GM21737 (cell line): ENCODE measurements at regions not wholly inside any gene's neighbourhood (a gene's known extent, or its start where the extent isn't known, plus 50 kb on each side); places are given as distances from the start of the nearest gene placed in this dataset.
A peak's percentile ranks its signal among the peaks of the same experiment; 100 is the strongest.
"Not testable (repeated sequence)": the region's sequence is repeated elsewhere in the genome, so short reads cannot be mapped to it uniquely, and the experiment has no call there.

ENCODE experiments used
- ATAC-seq: cut with Tn5 transposase; IDR thresholded peaks from one replicate; pipeline ENCODE4 v1.9.1; 2021; ENCODE audit warnings: mild to moderate bottlenecking, moderate library complexity; ENCODE audit not compliant: unreplicated experiment

- ATAC-seq, result no peak
Observed at GRCh38 chr2:37569131-37569823, 102.2 kb downstream of the CDC42EP3 start.

DNA sequence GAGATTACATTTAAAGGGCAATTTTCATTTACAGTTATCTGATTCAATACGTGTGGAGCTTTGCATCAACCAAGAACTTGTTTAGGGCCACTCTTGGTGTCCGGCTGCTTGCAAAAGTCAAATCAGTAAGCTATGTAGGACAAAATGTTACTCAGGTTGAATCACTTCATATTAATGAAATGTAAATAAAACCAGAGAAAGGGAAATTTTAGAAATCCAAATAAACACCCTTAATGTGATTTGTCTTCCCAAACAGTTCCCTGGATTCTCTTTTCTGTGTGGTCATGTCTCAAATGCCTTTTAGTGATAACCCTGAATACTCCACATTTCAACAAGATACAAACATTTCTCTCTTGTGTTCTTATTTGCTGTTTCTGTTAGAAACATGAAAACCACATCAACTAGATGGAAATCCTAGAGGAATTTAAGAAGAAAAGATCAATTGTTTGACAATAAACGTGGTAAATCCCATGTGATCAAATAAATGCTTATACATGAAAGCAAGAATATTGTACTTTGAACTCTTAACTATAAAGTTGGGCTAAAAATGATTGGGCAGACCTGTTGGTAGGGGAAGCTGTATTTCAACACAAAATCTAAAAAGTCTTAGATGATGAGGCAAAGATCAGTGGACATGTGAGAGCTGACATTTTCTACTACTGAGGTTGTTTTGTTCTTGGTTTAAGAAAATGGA is 101.3 kb downstream of the CDC42EP3 start:
- ATAC-seq, result no peak

GRCh38 chr2:37570773-37571586 is 100.5 kb downstream of the CDC42EP3 start:
- peak; percentile 77 for ATAC-seq

GRCh38 chr2:37571587-37572136 is 99.8 kb downstream of the CDC42EP3 start:
- no peak for ATAC-seq

GRCh38 chr2:37573451-37574388 is 97.7 kb downstream of the CDC42EP3 start:
- ATAC-seq, result no peak

DNA sequence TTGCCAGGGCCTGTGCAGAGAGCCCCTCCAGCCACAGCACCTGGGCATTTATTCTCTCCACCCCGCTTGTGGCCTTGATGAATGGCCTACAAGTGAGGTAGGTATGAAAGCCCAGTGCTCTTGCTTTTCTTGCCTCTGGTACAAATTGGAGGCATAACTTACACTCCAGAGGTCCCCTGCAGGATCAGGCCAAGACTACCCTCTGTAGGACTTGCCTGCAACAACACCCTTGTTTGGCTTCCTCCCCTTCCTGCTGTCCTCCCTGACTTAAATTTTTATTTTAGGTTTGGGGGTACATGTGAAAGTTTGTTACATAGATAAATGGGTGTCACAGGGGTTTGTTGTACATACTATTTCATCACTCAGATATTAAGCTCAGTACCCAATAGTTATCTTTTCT is 95.7 kb downstream of the CDC42EP3 start:
- ATAC-seq, result no peak

DNA sequence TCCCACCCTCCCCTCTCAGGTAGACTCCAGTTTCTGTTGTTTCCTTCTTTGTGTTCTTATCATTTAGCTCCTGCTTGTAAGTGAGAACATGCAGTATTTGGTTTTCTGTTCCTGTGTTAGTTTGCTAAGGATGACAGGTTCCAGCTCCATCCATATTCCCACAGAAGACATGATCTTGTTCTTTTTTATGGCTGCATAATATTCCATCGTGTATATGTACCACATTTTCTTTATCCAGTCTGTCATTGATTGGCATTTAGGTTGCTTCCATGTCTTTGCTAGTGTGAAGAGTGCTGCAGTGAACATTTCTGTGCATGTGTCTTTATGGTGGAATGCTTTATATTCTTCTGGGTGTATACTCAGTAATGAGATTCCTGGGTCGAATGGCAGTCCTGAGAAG is 95.2 kb downstream of the CDC42EP3 start:
- not testable (repeated sequence) for ATAC-seq

GRCh38 chr2:37576831-37577230 is 94.6 kb downstream of the CDC42EP3 start:
- ATAC-seq, result no peak

GRCh38 chr2:37579192-37579713 is 92.2 kb downstream of the CDC42EP3 start:
- no peak for ATAC-seq

DNA sequence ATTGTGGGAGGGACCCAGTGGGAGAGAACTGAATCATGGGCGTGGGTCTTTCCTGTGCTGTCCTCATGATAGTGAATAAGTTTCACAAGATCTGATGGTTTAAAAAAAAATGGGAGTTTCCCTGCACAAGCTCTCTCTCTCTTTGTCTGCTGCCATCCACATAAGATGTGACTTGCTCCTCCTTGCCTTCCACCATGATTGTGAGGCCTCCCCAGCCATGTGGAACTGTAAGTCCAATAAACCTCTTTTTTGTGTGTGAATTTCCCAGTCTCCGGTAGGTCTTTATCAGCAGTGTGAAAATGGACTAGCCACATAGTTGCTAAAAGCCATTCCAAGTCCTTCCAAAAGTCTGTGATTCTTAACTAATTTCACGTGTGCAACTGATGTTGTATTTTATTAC is 91.5 kb downstream of the CDC42EP3 start:
- ATAC-seq, result not testable (repeated sequence)

DNA sequence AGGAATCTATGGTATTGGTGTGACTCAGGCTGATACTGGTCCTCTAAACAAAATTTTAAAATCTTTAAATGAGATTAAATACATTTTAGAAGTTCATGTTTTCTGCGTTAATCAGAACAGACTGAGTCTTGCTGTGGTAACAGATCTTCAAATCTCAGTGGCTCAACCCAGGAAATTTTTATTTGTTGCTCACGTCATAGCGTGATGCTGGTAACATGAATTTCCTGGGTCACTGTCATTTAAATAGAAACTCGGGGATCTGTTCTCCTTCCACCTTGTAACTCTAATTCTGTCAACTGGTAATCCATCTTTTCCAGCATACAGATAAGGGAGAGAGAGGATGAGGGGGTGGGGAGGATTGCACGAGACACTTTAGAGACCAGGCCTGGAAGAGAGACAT is 90.0 kb downstream of the CDC42EP3 start:
- ATAC-seq, result no peak

DNA sequence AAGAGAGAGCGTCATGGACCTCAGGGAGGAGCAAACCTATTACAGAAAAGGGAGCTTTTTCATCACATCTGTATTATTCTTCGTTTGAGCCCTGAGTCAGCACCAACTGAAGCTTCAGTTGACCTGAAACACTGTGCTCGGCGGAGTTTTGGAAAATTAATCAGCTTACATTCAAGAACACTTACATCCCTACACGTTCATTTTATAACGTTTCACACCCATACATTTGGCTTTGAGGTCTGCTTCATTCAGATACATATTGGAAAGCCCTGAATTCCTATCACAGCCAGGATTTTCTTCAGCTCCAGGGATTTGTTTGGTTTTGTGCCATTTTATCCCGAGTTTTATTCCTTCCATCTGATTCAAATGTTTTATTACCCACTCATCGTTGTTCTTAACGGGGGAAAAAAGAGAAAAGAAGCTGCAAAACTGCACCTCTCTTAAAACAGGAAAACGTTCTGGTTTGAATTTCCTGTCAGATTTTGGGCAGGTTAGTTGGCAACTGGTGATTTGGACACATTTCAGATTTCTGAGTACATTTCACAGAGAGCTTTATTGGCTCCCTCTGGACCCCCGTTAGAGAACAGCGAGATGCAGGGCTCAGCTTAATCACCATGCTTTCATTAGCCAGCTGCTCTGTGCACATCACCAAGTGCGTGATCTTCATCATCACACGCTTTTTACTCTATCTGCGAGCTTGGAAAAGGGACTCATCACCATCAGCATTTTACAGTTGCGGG is 88.8 kb downstream of the CDC42EP3 start:
- no peak for ATAC-seq

GRCh38 chr2:37583402-37583801 is 88.0 kb downstream of the CDC42EP3 start:
- no peak for ATAC-seq

DNA sequence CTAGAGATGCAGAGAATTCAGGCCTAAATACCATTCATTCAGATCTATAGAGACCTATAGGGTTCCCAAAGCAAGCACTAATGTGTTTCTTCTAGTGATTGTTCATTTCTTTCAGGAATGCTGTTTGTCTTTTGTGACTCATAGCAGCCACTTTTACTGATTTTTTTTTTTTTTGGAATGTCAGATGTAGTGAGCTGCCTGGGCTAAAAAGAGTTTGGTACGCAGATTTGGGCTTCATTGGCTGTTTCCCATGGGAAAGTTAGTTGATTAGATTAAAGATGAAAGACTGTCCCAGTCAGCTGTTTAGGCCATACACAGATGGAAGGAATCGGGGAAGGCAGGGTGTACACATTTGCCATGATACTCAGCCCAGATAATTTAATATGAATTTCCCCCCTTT is 87.6 kb downstream of the CDC42EP3 start:
- ATAC-seq, result no peak

GRCh38 chr2:37585295-37585908 is 86.0 kb downstream of the CDC42EP3 start:
- ATAC-seq, result no peak

GRCh38 chr2:37585982-37586621 is 85.3 kb downstream of the CDC42EP3 start:
- ATAC-seq, result peak; percentile 52

DNA sequence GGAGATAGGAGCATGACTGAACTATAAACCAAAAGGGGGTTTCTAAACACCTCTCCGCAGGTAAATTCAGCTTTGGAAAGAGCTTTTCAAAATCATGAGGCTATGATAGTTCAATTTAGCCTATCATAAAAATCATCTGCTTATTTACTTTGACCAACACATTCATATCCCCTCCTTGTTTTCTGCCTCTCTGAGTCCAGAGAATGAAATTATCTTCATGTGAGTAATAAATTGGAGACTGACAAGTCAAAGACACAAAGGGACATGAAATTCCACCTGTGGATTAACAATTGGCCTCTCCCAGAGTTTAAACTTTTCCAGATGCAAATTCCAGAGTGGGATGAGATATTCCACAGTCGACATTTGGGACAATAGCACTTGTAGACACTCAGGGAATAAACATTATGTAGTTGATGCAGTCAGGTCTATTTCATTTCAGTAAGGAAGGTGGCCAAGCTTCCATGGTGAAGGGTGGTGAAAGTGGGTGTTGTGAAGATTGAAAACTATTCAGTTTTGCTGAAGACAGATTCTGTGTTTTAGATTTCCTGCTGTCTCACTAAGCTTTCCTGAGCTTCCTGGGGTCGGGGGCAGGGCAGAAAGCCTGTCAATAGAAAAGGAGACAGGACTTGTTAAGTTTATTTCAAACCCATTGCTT is 84.7 kb downstream of the CDC42EP3 start:
- no peak for ATAC-seq

DNA sequence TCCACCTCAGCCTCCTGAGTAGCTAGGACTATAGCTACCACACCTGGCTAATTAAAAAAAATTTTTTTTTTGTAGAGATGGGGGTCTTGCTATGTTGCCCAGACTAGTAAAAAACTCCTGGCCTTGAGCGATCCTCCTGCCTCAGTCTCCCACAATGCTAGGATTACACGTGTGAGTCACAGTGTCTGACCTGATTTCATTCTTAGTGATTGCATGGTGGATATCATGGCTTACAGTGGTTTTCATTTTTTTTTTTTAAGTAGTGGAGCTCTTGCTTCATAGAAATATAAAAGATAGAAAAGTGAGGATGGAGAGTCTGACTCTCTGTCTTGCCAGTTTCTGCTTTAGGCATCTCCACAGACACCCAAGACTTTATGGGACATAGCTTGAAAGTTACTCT is 83.6 kb downstream of the CDC42EP3 start:
- no peak for ATAC-seq
